Astrocyte (in vitro differentiated cells and primary cell): ENCODE measurements at regions not wholly inside any gene's neighbourhood (a gene's known extent, or its start where the extent isn't known, plus 50 kb on each side); places are given as distances from the start of the nearest gene placed in this dataset.
A peak's percentile ranks its signal among the peaks of the same experiment; 100 is the strongest.
"Not testable (repeated sequence)": the region's sequence is repeated elsewhere in the genome, so short reads cannot be mapped to it uniquely, and the experiment has no call there.

Source experiments
- DNase-seq: peaks from one replicate; pipeline ENCODE4 v3.0.0-alpha.2; 2010; ENCODE audit warnings: low read depth
- FAIRE-seq: peaks from 2 replicates; lab custom pipeline; 2011; peaks lifted over from hg19 to GRCh38; lab: Jason Lieb, UNC
- H2AFZ ChIP-seq: 2 replicates; pipeline ENCODE4 v1.6.0; 2012; ENCODE audit warnings: low read depth, low read length, inconsistent platforms
- H3K27ac ChIP-seq: 2 replicates; pipeline ENCODE4 v1.5.1; 2011; ENCODE audit warnings: low read depth, low read length, inconsistent platforms
- H3K27me3 ChIP-seq: 2 replicates; pipeline ENCODE4 v1.6.0; 2011; ENCODE audit warnings: low read length, inconsistent platforms; ENCODE audit not compliant: insufficient read depth
- H3K36me3 ChIP-seq: 2 replicates; pipeline ENCODE4 v1.5.1; 2011; ENCODE audit warnings: low read length, inconsistent platforms; ENCODE audit not compliant: insufficient read depth
- H3K4me1 ChIP-seq: 2 replicates; pipeline ENCODE4 v1.5.1; 2011; ENCODE audit warnings: low read length, inconsistent platforms; ENCODE audit not compliant: insufficient read depth
- H3K4me2 ChIP-seq: 2 replicates; pipeline ENCODE4 v1.6.0; 2012; ENCODE audit warnings: low read length, inconsistent platforms
- H3K4me3 ChIP-seq: 2 replicates; pipeline ENCODE4 v1.5.1; 2011; ENCODE audit warnings: low read depth, mild to moderate bottlenecking, low read length, inconsistent platforms; ENCODE audit not compliant: insufficient read depth
- H3K79me2 ChIP-seq: 2 replicates; pipeline ENCODE4 v1.6.0; 2012; ENCODE audit warnings: mild to moderate bottlenecking, low read length, inconsistent platforms; ENCODE audit not compliant: insufficient read depth
- H3K9ac ChIP-seq: 2 replicates; pipeline ENCODE4 v1.6.0; 2012; ENCODE audit warnings: mild to moderate bottlenecking, low read length, inconsistent platforms
- H3K9me3 ChIP-seq: 2 replicates; pipeline ENCODE4 v1.5.1; 2012; ENCODE audit warnings: low read depth, mild to moderate bottlenecking, low read length, inconsistent platforms; ENCODE audit not compliant: insufficient read depth
- H4K20me1 ChIP-seq: 2 replicates; pipeline ENCODE4 v1.6.0; 2012; ENCODE audit warnings: low read length, inconsistent platforms; ENCODE audit not compliant: insufficient read depth
- H3K27ac Mint-ChIP-seq: one replicate; pipeline ENCODE4 v1.8.0; 2021; ENCODE audit warnings: mild to moderate bottlenecking, mixed read lengths; ENCODE audit not compliant: unreplicated experiment
- H3K27me3 Mint-ChIP-seq: one replicate; pipeline ENCODE4 v1.8.0; 2021; ENCODE audit warnings: low read depth, mixed read lengths; ENCODE audit not compliant: unreplicated experiment
- H3K36me3 Mint-ChIP-seq: one replicate; pipeline ENCODE4 v1.8.0; 2021; ENCODE audit warnings: low read depth, mixed read lengths; ENCODE audit not compliant: unreplicated experiment
- H3K4me1 Mint-ChIP-seq: one replicate; pipeline ENCODE4 v1.8.0; 2021; ENCODE audit warnings: low read depth, mixed read lengths; ENCODE audit not compliant: unreplicated experiment
- H3K4me3 Mint-ChIP-seq: one replicate; pipeline ENCODE4 v1.8.0; 2021; ENCODE audit warnings: mild to moderate bottlenecking, moderate library complexity, mixed read lengths; ENCODE audit not compliant: unreplicated experiment
- H3K9me3 Mint-ChIP-seq: one replicate; pipeline ENCODE4 v1.8.0; 2021; ENCODE audit warnings: mild to moderate bottlenecking, mixed read lengths; ENCODE audit not compliant: unreplicated experiment
- EZH2 ChIP-seq: IDR thresholded peaks from 2 replicates; pipeline ENCODE4 v1.6.1; 2012; ENCODE audit warnings: mild to moderate bottlenecking, low read length, inconsistent platforms; ENCODE audit not compliant: insufficient read depth
- TF ChIP-seq, protein P1 (sequence below): IDR thresholded peaks from 2 replicates; pipeline ENCODE4 v1.5.1; 2011; ENCODE audit warnings: low read depth, mild to moderate bottlenecking, inconsistent platforms, low read length, moderate library complexity; ENCODE audit not compliant: insufficient read depth

DNA sequence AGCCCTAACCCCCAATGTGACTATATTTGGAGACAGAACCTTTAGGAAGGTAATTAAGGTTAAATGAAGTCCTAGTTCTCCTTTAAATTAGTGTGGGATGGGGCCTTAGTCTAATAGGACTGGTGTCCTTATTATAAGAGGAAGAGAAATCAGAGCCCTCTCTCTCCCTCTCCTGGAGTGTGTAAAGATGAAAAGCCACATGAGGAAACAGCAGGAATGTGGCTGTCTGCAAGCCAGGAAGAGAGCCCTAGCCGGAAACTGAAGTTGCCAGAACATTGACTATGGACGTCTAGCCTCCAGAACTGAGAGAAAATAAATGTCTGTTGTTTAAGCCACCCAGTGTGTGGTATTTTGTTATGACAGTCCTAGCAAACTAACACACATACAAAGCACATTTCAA is 802.9 kb upstream of the AMELY start:
- no peak overlapping the region for H3K4me3 Mint-ChIP-seq
- H3K36me3 Mint-ChIP-seq = no peaks in the 10 kb centered on the region
- no peaks in the 10 kb centered on the region for H3K36me3 ChIP-seq
- H3K4me3 ChIP-seq = no peak overlapping the region
- no peak overlapping the region for H3K9ac ChIP-seq
- no peaks in the 10 kb centered on the region for H3K79me2 ChIP-seq
- H3K27ac Mint-ChIP-seq = peak overlapping the region; percentile 18
- H2AFZ ChIP-seq = no peak overlapping the region
- H3K4me1 Mint-ChIP-seq = peaks cover 26% of the 10 kb centered on the region
- H4K20me1 ChIP-seq = no peaks in the 10 kb centered on the region
- no peak for TF ChIP-seq EZH2
- TF ChIP-seq, protein P1, sequence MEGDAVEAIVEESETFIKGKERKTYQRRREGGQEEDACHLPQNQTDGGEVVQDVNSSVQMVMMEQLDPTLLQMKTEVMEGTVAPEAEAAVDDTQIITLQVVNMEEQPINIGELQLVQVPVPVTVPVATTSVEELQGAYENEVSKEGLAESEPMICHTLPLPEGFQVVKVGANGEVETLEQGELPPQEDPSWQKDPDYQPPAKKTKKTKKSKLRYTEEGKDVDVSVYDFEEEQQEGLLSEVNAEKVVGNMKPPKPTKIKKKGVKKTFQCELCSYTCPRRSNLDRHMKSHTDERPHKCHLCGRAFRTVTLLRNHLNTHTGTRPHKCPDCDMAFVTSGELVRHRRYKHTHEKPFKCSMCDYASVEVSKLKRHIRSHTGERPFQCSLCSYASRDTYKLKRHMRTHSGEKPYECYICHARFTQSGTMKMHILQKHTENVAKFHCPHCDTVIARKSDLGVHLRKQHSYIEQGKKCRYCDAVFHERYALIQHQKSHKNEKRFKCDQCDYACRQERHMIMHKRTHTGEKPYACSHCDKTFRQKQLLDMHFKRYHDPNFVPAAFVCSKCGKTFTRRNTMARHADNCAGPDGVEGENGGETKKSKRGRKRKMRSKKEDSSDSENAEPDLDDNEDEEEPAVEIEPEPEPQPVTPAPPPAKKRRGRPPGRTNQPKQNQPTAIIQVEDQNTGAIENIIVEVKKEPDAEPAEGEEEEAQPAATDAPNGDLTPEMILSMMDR = no peak
- FAIRE-seq = no peak
- H3K27ac ChIP-seq = no peak overlapping the region
- H3K27me3 Mint-ChIP-seq = peaks cover 2% of the 10 kb centered on the region
- no peaks in the 10 kb centered on the region for H3K9me3 ChIP-seq
- no peaks in the 10 kb centered on the region for H3K27me3 ChIP-seq
- no peak overlapping the region for H3K4me2 ChIP-seq
- peaks cover 1% of the 10 kb centered on the region for H3K9me3 Mint-ChIP-seq
- DNase-seq = no peak
- H3K4me1 ChIP-seq = peaks cover 26% of the 10 kb centered on the region

DNA sequence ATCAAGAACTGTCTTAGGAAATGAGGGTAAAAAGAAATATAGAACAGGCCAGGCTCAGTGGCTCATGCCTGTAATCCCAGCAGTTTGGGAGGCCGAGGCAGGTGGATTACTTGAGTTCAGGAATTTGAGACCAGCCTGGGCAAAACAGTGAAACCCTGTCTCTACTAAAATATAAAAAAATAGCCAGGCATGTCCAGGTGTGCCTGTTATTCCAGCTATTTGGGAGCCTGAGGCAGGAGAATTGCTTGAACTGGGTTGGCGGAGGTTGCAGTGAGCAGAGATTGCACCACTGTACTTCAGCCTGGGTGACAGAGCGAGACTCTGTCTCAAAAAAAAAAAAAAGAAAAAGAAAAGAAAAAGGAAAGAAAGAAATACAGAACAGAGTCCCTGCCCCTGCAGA is 802.2 kb upstream of the AMELY start:
- not testable (repeated sequence) for FAIRE-seq, H4K20me1 ChIP-seq, H3K27ac Mint-ChIP-seq, H3K27me3 ChIP-seq, H3K9ac ChIP-seq, H3K79me2 ChIP-seq, H3K4me3 ChIP-seq, H3K36me3 Mint-ChIP-seq, H3K9me3 ChIP-seq, H2AFZ ChIP-seq, DNase-seq, H3K4me2 ChIP-seq, H3K27ac ChIP-seq, H3K9me3 Mint-ChIP-seq, H3K36me3 ChIP-seq, H3K4me3 Mint-ChIP-seq, H3K27me3 Mint-ChIP-seq
- peaks cover 21% of the 10 kb centered on the region for H3K4me1 Mint-ChIP-seq
- H3K4me1 ChIP-seq = peaks cover 19% of the 10 kb centered on the region

DNA sequence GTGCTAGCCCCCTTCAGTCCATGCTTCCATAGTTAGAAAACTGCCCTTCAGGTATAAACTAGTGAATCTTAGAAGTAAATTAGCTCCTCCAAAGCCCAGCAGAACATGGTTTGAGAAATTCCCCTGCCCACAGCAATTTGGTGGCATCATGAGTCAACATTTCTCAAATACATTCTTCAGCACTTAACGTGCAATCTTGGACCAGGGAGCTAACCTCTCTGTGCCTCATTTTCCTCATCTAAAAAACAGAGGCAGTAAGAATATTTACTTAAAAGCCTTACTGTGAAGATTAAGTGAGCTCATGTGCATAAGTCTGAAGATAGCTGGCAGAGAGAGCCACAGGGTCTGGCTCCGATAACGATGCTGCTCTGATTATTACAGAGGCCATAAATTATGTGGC is 800.7 kb upstream of the AMELY start:
- Mint-ChIP-seq H3K27ac (no peak overlapping the region), H3K27me3 (peaks cover 2% of the 10 kb centered on the region), H3K4me3 (no peak overlapping the region), H3K9me3 (peaks cover 1% of the 10 kb centered on the region), H3K36me3 (no peaks in the 10 kb centered on the region), H3K4me1 (peaks cover 10% of the 10 kb centered on the region)
- FAIRE-seq = no peak
- H3K79me2 ChIP-seq = no peaks in the 10 kb centered on the region
- no peak overlapping the region for H2AFZ ChIP-seq
- H3K9me3 ChIP-seq = no peaks in the 10 kb centered on the region
- H3K36me3 ChIP-seq = no peaks in the 10 kb centered on the region
- no peak for DNase-seq
- no peaks in the 10 kb centered on the region for H4K20me1 ChIP-seq
- no peak overlapping the region for H3K27ac ChIP-seq
- H3K4me2 ChIP-seq = peak overlapping the region; percentile 19
- peaks cover 10% of the 10 kb centered on the region for H3K4me1 ChIP-seq
- H3K27me3 ChIP-seq = no peaks in the 10 kb centered on the region
- no peak for TF ChIP-seq EZH2
- TF ChIP-seq, protein P1 = no peak
- H3K9ac ChIP-seq = no peak overlapping the region
- H3K4me3 ChIP-seq = no peak overlapping the region
